Hematopoietic multipotent progenitor cell treated with erythropoietin and hydrocortisone succinate and interleukin-3 and kit ligand, for 17 days (in vitro differentiated cells): ENCODE measurements at regions not wholly inside any gene's neighbourhood (a gene's known extent, or its start where the extent isn't known, plus 50 kb on each side); places are given as distances from the start of the nearest gene placed in this dataset.
"Not testable (repeated sequence)": the region's sequence is repeated elsewhere in the genome, so short reads cannot be mapped to it uniquely, and the experiment has no call there.

Experiments
- DNase-seq: peaks from one replicate; pipeline ENCODE4 v3.0.0-alpha.2; 2015; ENCODE audit warnings: low spot score

DNA sequence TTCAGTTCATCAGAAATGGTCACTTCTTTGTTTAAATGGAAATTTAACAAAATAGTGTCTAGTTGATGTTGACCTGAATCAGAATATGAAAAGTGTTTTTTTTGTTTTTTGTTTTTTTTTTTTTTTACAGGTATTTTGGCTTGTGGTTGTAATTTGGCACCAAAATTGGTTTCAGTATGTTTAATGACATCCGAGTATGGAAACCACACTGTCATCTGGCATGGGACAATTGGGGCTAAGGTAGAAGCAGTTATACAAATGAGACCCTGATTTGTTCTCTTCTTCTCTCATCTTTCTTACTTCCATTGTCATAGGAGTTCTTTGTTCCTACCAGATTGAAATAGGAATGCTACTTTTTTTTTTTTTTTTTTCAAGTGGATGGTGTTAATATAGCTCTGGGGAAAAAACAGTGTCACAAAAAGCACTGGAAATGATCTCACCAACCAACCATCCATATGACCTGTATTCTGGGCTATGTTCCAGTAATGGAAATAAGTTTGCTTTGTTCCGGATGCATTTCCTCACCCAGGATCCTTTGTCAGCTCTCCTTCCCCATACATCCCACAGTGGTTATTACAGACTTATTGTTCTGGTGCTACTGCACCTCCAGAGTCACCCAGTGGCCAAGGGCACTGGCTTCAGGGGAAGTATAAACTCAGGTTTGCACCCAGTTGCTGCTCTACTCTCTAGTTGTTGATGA lies 95.8 kb downstream of the ATXN3L start:
- no peak for DNase-seq

DNA sequence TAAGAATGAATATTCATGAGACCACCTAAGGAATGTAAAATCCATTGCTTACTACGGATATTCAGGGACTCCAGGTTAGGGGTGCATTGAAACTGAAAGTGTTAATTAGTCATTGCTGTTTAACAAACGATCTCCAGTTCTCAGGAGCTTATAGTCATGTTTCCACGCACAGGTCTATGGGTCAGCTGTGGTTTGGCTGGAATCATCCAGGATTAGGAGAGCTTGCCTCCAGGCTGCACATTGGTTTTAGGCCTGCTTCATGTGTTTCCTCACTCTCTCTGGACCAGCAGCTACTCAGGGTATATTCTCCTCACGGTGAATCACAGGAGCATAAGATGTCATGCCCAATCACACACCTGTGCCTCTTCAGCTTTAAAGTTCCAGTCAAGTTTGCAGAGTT lies 98.9 kb downstream of the ATXN3L start:
- no peak for DNase-seq

DNA sequence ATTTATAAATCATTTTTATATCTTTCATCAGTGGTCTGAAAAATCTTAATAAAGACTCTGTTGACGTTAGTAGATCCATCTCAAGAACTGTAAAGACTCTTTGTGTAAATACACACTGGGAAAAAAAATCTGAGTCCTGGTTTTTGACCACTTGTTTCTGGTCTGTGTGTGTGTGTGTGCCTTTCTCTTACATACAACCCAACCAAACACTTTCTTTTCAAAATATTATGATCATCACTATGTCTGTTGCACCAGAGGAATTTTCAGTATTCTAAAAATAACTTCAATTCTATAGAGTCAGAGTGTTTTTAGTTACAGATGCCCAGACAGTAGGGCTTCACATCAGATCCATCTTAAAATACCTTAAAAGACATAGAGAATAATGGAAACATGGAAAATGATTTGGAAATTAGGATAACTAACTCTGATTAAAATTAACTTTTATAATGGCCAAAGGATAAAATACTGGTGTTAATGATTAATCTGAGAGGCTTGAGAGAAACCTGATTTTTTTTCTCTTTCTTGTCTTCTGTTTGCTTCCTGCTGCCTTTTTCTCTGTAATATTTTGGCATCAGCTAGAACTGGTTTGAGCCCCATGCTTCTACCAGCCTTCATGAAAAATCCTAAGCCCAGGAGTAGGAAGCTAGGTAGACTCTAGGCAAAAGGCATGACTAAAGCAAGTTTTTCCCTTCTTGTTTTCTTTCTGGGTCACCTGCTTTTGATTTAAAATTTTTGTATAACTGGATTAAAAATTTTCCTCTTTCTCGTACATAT lies 99.7 kb downstream of the ATXN3L start:
- no peak for DNase-seq

DNA sequence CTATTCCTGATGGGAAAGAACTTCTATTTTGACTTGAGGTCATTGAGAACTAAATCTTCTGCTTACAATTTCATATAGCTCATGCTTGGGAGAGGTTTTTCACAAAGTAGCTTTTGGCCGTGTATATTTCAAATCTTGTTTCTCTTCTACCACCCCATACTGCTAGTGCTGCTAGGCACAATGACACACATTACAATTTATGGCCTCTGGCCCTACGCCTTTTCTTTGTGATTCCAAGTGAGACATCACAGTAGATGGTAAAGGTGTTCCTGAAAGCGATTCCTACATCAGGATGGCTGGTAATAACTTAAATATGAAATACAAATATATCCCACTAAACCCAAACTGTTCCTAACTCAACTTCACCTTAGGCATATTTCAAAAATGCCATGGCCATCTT lies 101.1 kb downstream of the ATXN3L start:
- no peak for DNase-seq

DNA sequence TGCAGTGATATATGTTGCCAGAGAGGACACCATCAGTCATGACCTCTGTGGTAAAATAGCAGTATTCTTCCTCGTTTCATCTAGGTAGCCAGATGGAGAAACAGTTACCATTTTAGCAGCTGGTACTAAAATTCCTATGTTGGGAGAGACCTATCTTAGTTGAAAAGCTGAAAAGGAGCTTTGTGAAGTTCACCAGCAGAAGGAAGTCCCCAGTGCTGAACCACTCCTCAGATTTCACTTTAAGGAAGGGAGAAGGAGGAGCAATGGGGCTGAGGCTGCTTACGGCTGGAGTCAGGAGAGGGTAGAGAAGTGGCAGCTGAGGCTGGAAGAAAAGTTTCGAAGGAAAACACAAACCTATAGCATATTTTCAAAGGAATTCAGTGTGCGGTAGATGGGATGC lies 103.7 kb downstream of the ATXN3L start:
- DNase-seq: no peak

DNA sequence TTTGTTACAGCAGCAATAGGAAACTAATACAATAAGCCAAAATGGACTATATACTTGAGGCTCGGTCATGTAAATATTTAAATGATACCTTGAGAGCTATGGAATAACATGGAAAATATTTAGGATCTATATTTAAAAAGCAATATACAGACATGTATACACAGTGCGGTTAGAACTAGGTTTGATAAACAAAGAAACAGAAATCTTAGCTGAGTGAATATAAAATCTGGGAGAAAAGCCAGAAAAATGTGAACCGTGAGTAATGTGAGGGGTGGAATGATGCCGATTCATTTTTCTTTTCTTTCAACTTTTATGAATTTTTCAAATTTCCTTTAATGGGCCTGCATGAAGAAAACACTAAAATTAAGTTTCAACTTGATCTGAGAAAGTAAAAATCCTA lies 104.1 kb downstream of the ATXN3L start:
- no peak for DNase-seq

DNA sequence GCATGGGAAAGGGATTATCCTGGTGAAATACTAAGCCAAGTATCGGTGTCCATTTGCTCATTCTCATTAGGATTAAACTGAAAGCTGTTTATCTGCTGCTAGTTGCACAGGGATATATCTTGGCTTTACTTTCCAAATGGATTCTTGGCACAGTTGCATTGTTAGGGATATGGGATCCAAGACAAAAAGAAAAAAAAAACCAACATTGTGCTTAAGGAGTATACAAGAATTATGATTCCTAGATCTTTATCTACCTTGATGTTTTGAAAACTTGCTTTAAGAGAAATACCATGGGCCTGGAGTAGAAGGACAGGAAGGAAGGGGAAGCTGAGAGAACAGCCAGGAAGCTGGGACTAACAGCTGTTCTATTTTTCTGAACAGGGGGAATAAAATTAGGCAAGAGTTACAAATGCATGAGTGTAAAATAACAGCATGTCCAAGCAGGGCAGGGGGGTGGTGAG lies 107.6 kb downstream of the ATXN3L start:
- no peak for DNase-seq

DNA sequence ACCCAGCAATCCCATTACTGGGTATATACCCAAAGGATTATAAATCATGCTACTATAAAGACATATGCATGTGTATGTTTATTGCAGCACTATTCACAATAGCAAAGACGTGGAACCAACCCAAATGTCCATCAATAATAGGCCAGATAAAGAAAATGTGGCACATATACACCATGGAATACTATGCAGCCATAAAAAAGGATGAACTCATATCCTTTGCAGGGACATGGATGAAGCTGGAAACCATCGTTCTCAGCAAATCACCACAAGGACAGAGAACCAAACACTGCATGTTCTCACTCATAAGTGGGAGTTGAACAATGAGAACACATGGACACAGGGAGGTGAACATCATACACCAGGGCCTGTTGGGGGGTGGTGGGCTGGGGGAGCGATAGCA lies 109.7 kb downstream of the ATXN3L start:
- DNase-seq: not testable (repeated sequence)

DNA sequence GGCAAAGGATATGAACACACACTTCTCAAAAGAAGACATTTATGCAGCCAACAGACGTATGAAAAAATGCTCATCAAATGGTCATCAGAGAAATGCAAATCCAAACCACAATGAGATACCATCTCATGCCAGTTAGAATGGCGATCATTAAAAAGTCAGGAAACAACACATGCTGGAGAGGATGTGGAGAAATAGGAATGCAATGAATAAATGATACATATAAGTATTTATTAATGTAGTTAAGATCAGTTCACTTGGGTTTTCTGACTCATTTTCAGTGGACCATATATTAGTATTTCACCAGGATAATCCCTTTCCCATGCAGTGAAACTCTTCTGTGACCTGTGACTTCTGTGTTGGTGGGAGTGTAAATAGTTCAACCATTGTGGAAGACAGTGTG lies 110.1 kb downstream of the ATXN3L start:
- not testable (repeated sequence) for DNase-seq

DNA sequence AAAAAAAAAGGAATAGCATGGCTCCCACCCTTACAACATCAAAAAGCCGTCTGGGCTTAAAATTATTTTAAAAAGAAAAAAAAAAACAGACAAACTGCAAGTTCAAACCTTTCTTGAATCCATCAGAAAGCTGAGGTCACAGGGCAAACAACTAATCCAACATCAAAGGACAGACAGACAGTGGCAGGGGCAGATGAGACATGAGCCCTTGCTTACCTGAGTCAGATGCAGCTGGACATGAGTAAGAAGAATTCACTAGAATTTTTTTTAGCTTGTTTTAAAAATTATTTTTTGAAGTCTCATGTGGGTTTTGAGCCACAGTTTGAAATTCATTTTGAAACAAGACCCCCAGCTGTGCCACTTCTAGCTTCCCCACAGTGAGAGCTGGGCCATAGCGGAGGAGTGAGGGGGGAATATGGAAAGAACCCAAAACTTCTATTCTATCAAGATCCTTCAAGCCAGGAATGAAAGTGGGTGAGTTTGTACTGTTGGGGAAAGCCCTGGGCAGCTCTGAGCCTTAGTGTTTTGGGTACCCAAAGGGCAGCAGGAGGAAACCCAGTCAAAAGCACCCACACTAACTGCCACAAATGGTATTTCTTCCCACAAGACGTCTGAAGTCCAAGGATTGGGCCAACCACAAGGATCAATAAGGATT lies 111.4 kb downstream of the ATXN3L start:
- no peak for DNase-seq

DNA sequence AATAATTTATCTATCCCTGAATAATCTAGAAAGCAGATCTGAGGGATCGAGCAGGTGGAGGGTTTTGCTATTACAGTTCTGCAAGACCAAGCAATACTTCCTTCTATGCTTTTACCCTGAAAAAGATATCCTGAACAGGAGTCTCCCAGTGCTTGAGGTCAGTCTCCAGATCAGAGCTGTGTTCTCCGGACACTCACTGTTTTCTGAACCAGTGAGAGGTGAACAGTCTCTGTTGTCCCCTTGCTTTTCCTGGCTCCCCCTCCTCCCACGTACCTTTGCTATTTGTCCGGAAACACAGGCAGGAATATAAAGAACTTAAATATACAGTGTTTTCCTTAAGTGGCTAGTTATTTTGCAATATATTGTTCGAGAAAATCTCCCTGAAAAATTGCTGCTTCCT lies 116.6 kb downstream of the ATXN3L start:
- DNase-seq: no peak

DNA sequence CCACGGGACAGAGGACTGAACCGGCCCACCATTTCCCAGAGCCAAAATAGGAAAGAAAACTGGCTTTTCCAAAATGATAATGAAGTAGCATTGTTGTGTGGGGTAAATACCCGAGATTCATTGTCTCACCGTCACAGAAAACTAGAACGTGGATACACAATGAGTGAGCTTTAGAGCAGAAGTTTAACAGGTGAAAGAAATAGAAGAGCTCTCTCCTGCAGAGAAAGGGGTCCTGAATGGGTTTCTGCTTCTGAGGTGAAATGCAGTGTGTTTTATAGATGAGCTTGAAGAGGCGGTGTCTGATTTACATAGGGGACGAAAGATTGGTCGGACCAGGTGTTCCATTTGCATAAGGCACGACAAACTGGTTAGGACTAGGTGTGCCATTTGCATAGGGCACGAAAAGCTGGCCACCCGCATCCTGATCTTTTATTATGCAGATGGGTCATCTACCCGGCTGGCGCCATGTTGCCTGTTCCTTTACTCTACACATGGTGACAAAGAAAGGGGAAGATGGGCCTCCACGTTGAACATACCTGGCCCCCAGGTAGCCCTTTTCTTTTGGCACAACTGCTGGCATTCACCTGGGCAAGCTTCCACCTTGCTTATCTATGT lies 118.1 kb downstream of the ATXN3L start:
- DNase-seq: no peak

DNA sequence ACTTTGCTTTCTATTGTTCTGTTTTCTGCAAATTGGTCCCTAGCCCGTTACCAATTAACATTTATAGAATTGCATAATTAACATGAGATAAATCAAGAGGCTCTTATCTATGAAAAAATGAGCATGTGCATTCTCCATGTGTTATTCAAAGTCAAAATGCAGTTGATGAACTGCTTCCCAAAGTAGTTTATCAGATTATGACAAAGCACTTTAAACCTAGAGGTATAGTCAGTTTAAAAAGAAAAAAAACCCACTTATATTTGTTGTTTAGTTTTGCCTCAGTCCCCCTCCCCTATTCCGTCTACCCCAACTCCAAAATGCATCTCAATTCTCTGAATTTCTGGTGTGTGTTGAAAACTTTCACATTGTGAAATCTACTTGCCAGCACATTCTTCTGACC lies 119.5 kb downstream of the ATXN3L start:
- DNase-seq: no peak

DNA sequence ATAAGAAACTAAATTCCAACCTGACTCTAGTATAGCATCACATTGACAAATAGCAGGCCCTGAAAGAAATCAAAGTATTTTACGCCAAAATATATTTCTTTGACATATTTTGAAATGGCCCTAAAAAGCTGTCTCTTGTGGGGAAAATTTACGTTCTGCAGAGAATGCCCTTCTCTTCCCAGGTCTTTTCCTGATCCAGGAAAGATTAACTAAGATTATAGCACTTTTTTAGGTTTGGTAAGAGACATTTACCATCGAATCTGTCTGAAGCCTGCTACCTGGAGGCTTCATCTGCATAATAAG lies 121.1 kb downstream of the ATXN3L start:
- DNase-seq: no peak

DNA sequence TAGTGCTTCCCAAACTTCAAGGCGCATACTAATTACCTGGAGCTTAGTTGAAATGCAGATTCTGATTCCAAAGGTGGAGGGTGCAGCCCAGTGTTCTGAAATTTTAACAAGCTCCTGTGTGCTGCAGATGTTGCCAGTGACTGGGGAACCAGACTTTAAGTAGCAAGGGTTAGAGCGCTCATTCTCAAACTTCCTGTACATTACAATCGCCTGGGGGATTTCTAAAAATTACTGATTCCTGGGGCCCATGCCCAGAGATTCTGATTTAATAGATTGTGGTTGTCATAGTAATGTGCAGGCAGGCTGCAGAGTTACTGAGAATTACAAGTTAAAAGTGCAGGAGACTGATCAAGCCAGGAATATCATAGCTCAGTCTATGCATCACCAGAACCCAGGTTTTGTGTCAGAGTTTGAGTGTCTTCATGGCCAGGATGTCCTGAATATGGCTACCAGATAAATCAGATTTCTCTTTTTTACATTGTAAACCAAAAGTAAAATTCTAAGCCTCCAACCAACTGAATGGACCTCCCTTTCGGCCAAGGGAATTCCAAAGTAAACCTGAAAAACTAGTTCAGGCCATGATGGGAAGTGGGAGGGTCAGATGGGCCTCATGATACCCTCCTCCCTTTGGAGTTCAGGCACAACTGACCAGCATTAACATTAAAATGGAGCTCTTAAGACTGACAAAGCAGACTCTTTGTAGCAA lies 121.6 kb downstream of the ATXN3L start:
- no peak for DNase-seq

DNA sequence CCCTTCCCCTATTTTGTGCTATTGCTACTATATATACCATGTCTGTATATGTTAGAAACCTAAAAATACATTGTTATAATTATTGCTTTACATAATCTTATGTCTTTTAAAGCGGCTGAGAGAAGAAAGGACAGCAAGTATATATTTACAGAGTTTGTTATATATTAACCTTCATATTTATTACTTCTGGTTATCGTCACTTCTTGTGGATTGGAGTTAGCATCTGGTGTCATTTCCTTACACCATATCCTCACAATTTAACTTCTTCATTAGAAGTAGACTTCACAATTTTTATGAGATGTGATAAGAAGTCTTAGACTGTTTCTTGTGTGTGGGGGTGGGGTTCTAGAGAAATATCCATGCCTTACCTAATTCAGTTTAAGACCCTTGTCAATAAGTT lies 123.1 kb downstream of the ATXN3L start:
- no peak for DNase-seq

DNA sequence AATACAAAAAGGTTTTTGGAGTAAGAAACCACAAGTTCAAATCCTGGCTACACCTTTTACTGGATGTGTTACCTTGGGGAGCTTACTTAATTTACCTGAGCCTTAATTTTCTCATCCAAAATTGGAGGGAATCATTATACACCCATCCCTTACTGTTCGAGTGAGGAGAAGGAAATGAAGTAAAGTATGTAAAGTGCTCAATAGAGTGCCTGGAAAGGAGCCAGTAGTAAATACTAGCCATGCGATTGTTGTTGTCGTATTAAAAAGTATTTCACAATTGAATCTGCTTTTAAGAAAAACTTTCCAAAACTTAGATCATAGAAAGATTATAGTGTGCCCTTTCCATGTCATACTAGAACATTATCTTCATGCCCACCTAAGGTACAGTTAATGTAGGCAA lies 124.5 kb downstream of the ATXN3L start:
- DNase-seq: no peak

DNA sequence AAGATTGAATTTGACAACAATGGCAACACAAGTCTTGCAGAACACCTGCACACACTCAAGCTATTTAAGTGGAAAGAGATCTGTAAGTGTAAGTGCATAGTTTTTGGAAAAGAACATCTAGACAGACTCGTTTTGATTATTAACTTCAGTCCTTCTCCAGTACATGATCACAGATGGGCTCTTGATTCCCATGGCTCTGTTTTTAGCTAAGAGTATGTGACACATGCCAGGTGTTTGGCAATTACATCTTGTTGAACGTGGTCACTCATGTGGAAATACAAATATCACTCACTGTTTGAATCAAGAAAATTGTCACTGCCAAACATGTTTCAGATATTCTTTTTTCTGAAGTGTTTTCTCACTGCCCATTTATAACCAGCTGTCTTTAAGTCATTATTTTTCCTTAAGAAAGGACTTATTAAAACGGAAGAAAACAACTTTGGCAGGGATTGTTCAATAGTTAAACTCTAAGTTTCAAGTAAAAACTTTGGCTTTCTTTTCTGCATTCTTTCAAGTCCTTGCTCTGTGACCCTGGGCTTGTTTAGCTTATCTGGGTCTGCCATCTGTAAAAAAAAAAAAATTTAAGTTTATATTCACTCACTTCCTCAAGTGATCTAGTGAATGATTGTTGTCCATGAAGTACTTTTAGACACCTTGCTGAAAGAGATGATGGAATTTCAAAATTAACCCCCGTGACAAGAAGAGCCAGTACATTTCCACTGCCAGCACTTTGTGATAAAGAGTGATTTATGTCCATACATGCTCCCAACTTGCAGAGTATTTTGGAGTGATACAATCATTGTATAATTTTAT lies 125.4 kb downstream of the ATXN3L start:
- DNase-seq: no peak

DNA sequence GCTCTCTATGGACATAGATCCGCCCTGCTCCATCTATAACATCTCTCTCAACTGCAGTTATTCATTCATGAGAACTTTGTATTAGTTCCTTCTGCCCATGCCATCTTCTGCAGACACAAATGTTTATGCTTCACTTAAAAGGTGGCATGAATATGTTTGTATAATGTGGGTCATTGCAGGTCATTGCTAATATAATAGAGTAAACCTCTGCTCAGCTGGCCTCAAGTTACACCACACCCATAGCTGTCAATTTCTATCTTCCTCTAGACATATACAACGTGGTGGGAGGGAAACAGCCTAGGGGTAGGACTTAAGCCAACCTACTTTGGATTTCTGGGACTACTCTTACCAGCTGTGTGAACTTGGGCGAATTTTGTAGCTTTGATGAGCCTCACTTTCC lies 129.8 kb downstream of the ATXN3L start:
- no peak for DNase-seq

DNA sequence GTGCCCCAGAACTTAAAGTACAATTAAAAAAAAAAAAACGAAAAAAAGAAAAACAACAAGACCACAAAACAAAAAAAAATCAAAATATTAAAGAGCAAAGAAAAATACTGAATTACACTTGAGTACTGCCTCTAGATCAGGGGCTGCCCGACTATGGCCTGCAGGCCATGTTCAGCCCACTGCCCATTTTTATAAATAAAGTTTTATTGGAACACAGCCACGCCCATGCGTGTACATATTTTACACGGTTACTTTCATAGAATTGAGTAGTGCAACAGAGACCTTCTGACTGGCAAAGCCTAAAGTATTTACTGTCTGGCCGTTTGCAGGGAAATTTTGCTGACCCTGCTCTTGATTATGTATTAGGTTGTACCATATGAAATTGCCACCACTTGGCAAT lies 130.5 kb downstream of the ATXN3L start:
- no peak for DNase-seq

DNA sequence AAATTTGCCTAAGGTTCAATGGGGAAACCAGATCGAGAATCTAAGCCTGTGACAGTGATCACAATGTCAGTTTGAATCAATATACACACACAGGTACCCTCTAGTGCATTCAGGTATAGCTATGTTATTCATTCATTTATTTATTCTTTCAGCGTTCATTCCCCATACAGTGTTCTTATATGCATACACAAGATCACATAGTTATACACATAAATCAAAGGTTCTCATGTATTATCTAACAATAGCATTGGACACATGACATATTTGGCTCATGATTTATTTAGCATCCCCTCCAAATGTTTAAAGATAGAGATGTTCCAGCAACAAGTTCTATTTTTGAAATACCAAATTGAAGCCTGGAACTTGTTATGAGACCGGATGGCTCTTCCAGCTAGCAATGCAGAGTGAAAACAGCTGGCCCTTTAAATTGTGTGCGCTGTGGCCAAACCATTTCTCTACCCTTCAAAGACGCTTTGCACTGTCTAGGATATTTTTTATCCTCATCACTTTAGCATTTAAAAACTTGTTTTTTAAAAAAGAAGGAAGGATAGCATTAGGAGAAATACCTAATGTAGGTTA lies 131.0 kb downstream of the ATXN3L start:
- DNase-seq: no peak
